HEK293 (cell line): ENCODE measurements at regions not wholly inside any gene's neighbourhood (a gene's known extent, or its start where the extent isn't known, plus 50 kb on each side); places are given as distances from the start of the nearest gene placed in this dataset.

ENCODE experiments used
- CTCF ChIA-PET: fragments of 350-600 bp; formaldehyde crosslinking; extraction: SDS; loops from one replicate; lab custom pipeline; 2021; ENCODE audit warnings: antibody characterized with exemption; lab: Yijun Ruan, JAX
- POLR2A ChIA-PET: fragments of 300-600 bp; formaldehyde crosslinking; extraction: SDS; loops from one replicate; lab custom pipeline; 2020; ENCODE audit warnings: antibody characterized with exemption, inconsistent platforms; lab: Yijun Ruan, JAX
- H3K27ac ChIP-seq: fragments of 200-500 bp; sonication (Bioruptor generic); 2 replicates; pipeline ENCODE4 v1.5.1; 2014; ENCODE audit warnings: low read depth, low read length, control low read depth, inconsistent platforms; ENCODE audit errors: extremely low read depth
- H3K36me3 ChIP-seq, 2 experiments: fragments of 200-500 bp in 1 of 2; sonication (Bioruptor generic) in 1 of 2; 1 replicate in 1 of 2; 2 replicates in 1 of 2; pipeline ENCODE4 v1.5.1; 2014 to 2017; ENCODE audit warnings: inconsistent platforms in 2 of 2, low read length in 2 of 2; ENCODE audit not compliant: control insufficient read depth in 2 of 2, insufficient read depth in 1 of 2
- H3K4me1 ChIP-seq: fragments of 200-500 bp; sonication (Bioruptor generic); 2 replicates; pipeline ENCODE4 v1.5.1; 2014; ENCODE audit warnings: mild to moderate bottlenecking, low read length, inconsistent platforms; ENCODE audit not compliant: control insufficient read depth, insufficient read depth
- H3K4me3 ChIP-seq: 2 replicates; pipeline ENCODE4 v1.5.1; 2011; ENCODE audit warnings: low read depth, mild to moderate bottlenecking, control low read depth, low read length, moderate library complexity
- H3K9me3 ChIP-seq: fragments of 200-500 bp; sonication (Bioruptor generic); 2 replicates; pipeline ENCODE4 v1.5.1; 2014; ENCODE audit warnings: low read depth, low read length, inconsistent platforms; ENCODE audit not compliant: control insufficient read depth, insufficient read depth
- KLF1 ChIP-seq: fragments of 450-650 bp; formaldehyde crosslinking; IDR thresholded peaks from 2 replicates; pipeline ENCODE4 v1.5.1; 2016; ENCODE audit warnings: missing biosample characterization, missing genetic modification characterization
- PRDM1 ChIP-seq: fragments of 450-650 bp; formaldehyde crosslinking; IDR thresholded peaks from 2 replicates; pipeline ENCODE4; 2016; ENCODE audit warnings: missing biosample characterization, missing genetic modification characterization
- TSHZ1 ChIP-seq: fragments of 450-650 bp; formaldehyde crosslinking; IDR thresholded peaks from 2 replicates; pipeline ENCODE4 v1.5.1; 2016; ENCODE audit warnings: missing biosample characterization, missing genetic modification characterization, borderline replicate concordance
- ZBTB7A ChIP-seq: fragments of 450-650 bp; formaldehyde crosslinking; IDR thresholded peaks from 2 replicates; pipeline ENCODE4 v1.5.1; 2016; ENCODE audit warnings: low read depth, missing biosample characterization, missing genetic modification characterization
- ZNF280C ChIP-seq: fragments of 450-650 bp; formaldehyde crosslinking; IDR thresholded peaks from 2 replicates; pipeline ENCODE4 v1.5.1; 2016; ENCODE audit warnings: missing biosample characterization, missing genetic modification characterization
- ZNF362 ChIP-seq: fragments of 450-650 bp; formaldehyde crosslinking; IDR thresholded peaks from 2 replicates; pipeline ENCODE4 v1.5.1; 2016; ENCODE audit warnings: missing biosample characterization, missing genetic modification characterization
- ZNF549 ChIP-seq: fragments of 450-650 bp; IDR thresholded peaks from 2 replicates; pipeline ENCODE4 v1.5.1; 2018; ENCODE audit warnings: missing biosample characterization, missing genetic modification characterization, mild to moderate bottlenecking, inconsistent platforms, moderate library complexity
- ZNF558 ChIP-seq: fragments of 450-650 bp; formaldehyde crosslinking; IDR thresholded peaks from 2 replicates; pipeline ENCODE4 v1.5.1; 2016; ENCODE audit warnings: missing biosample characterization, missing genetic modification characterization
- ZNF571 ChIP-seq: fragments of 450-650 bp; formaldehyde crosslinking; IDR thresholded peaks from 2 replicates; pipeline ENCODE4 v1.5.0; 2017; ENCODE audit warnings: missing biosample characterization, missing genetic modification characterization
- ZNF707 ChIP-seq: fragments of 450-650 bp; formaldehyde crosslinking; IDR thresholded peaks from 2 replicates; pipeline ENCODE4 v1.5.1; 2016; ENCODE audit warnings: missing biosample characterization, missing genetic modification characterization
- ZNF776 ChIP-seq: fragments of 450-650 bp; formaldehyde crosslinking; IDR thresholded peaks from 2 replicates; pipeline ENCODE4 v1.5.0; 2017; ENCODE audit warnings: missing biosample characterization, missing genetic modification characterization, borderline replicate concordance
- ZNF837 ChIP-seq: fragments of 450-650 bp; formaldehyde crosslinking; IDR thresholded peaks from 2 replicates; pipeline ENCODE4 v1.5.1; 2016; ENCODE audit warnings: missing biosample characterization, missing genetic modification characterization
- ZNF843 ChIP-seq: fragments of 450-650 bp; formaldehyde crosslinking; IDR thresholded peaks from 2 replicates; pipeline ENCODE4 v1.5.1; 2016; ENCODE audit warnings: missing biosample characterization, missing genetic modification characterization
- ZSCAN18 ChIP-seq: fragments of 450-650 bp; formaldehyde crosslinking; IDR thresholded peaks from 2 replicates; pipeline ENCODE4 v1.5.1; 2016; ENCODE audit warnings: missing biosample characterization, missing genetic modification characterization
- ZSCAN4 ChIP-seq: fragments of 450-650 bp; formaldehyde crosslinking; IDR thresholded peaks from 2 replicates; pipeline ENCODE4 v1.5.1; 2017; ENCODE audit warnings: missing biosample characterization, missing genetic modification characterization

- Histone ChIP-seq H3K4me1 (no peaks in the 10 kb centered on the region), H3K4me3 (no peak overlapping the region), H3K9me3 (no peaks in the 10 kb centered on the region), H3K27ac (no peak overlapping the region), H3K36me3 (no peaks in the 10 kb centered on the region)
- CTCF ChIA-PET = no interaction called here
- POLR2A ChIA-PET = no interaction called here
- no peak for TF ChIP-seq PRDM1 (tag by site-specific recombination)
- no peak for TF ChIP-seq ZNF707
- no peak for TF ChIP-seq ZSCAN18 (tag by site-specific recombination)
- no peak for TF ChIP-seq ZNF571 (tag by site-specific recombination)
- no peak for TF ChIP-seq TSHZ1 (tag by site-specific recombination)
- no peak for TF ChIP-seq ZNF558 (tag by site-specific recombination)
- TF ChIP-seq ZNF776 = no peak
Observed at GRCh38 chr5:24280215-24280614, 364.6 kb downstream of the CDH10 start.

- Histone ChIP-seq H3K4me1 (no peaks in the 10 kb centered on the region), H3K27ac (no peak overlapping the region), H3K4me3 (no peak overlapping the region), H3K36me3 (no peaks in the 10 kb centered on the region), H3K9me3 (no peaks in the 10 kb centered on the region)
- CTCF ChIA-PET = no interaction called here
- TF ChIP-seq ZNF280C (tag by site-specific recombination) (no peak), ZSCAN18 (tag by site-specific recombination) (no peak), ZNF843 (tag by site-specific recombination) (no peak), ZNF549 (tag by site-specific recombination) (no peak), KLF1 (tag by site-specific recombination) (no peak), ZNF362 (no peak), ZBTB7A (tag by site-specific recombination) (no peak), ZSCAN4 (tag by site-specific recombination) (no peak), ZNF837 (tag by site-specific recombination) (no peak)
- POLR2A ChIA-PET = no interaction called here
Observed at GRCh38 chr5:24281818-24282217, 363.0 kb downstream of the CDH10 start.
